ENCODE measurements at regions not wholly inside any gene's neighbourhood (a gene's known extent, or its start where the extent isn't known, plus 50 kb on each side); places are given as distances from the start of the nearest gene placed in this dataset.

DNA sequence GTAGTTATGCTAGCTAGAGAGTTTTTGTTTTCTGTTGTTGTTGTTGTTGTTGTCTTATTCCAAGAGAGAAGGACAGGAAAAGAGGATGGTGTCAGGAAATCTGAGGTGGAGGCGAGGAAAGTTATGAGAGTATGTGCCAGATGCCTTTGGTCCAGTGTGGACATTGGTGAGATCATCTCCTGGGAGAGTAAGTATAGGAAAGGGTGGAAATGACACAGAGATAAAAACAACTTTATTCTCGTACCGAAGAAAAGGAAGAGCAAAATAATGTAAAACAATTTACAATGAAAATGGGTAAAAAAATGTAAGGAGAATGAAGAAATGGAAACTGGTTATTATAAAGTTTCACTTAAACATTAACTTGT, 97.4 kb upstream of the ADGRL2 start:
- TF ChIP-seq, protein P1, sequence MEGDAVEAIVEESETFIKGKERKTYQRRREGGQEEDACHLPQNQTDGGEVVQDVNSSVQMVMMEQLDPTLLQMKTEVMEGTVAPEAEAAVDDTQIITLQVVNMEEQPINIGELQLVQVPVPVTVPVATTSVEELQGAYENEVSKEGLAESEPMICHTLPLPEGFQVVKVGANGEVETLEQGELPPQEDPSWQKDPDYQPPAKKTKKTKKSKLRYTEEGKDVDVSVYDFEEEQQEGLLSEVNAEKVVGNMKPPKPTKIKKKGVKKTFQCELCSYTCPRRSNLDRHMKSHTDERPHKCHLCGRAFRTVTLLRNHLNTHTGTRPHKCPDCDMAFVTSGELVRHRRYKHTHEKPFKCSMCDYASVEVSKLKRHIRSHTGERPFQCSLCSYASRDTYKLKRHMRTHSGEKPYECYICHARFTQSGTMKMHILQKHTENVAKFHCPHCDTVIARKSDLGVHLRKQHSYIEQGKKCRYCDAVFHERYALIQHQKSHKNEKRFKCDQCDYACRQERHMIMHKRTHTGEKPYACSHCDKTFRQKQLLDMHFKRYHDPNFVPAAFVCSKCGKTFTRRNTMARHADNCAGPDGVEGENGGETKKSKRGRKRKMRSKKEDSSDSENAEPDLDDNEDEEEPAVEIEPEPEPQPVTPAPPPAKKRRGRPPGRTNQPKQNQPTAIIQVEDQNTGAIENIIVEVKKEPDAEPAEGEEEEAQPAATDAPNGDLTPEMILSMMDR (IDR thresholded peaks at IDR 0.05) = no peak
- TF ChIP-seq POLR2A (IDR thresholded peaks at IDR 0.05) = no peak
- no peak for TF ChIP-seq EP300 (IDR thresholded peaks at IDR 0.05)
- TF ChIP-seq POLR2AphosphoS5 (IDR thresholded peaks at IDR 0.05) = no peak

Data from sigmoid colon (tissue), 4 donors.